HG03442 (cell line): ENCODE measurements at regions not wholly inside any gene's neighbourhood (a gene's known extent, or its start where the extent isn't known, plus 50 kb on each side); places are given as distances from the start of the nearest gene placed in this dataset.
"Not testable (repeated sequence)": the region's sequence is repeated elsewhere in the genome, so short reads cannot be mapped to it uniquely, and the experiment has no call there.

ENCODE experiments used
- ATAC-seq: cut with Tn5 transposase; IDR thresholded peaks from one replicate; pipeline ENCODE4 v1.9.1; 2021; ENCODE audit warnings: mild to moderate bottlenecking, moderate library complexity; ENCODE audit not compliant: unreplicated experiment

DNA sequence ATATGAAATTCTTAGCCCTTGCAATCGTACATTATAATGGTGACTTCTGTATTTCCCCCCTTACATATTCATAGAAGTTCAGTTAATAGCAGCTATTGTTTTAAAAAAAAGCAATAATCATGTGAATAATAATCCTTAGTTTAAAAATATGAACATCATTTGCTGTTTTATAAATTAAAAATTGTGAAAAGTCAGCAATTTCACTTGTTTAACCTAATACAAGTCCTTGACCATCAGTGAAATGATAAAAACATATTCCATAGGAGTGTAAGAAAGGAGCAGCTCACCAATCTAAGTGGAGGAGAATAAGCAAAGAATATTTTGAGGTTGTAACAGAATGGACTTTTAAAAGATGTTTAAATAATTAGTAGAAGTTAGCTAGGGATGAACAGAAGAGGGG, 650.2 kb downstream of the SUCLG1 start:
- ATAC-seq = no peak

DNA sequence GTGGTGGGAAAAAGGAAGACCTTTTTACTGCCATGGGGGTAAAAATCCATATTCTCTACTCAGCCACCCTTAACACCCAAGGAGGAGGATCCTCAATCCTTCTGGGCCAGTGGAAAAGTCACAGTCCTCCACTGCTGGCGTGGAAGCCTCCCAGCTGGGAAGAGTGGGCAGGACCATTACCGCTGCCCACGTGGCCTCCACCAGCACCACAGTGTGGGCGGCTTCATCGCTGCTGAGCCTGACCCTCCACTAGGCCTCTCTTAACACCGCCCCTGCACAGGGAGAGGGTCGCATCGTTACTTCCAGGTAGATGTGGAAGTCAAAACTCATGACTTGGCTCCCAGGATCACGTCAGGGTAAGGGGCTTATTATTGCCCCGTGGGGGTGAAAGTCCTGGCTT, 656.5 kb downstream of the SUCLG1 start:
- ATAC-seq = no peak

DNA sequence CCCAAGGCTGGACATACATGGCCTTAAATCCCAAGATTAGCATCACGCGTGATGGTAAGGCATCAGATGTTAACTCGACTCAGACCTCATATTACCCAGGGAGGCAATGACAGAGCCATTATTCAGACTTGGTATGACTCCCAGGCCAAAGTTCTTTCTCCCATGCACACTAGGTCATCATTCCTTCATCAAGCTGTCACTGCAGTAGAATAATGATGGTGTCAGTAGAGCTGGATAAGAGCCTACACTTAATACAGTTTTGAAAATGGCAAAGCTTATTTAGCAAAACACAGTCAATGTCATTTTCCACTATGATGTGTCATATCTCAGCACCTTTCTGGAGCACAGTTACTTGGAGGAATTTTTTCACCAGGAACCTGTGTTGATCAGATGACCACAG, 663.3 kb downstream of the SUCLG1 start:
- no peak for ATAC-seq

DNA sequence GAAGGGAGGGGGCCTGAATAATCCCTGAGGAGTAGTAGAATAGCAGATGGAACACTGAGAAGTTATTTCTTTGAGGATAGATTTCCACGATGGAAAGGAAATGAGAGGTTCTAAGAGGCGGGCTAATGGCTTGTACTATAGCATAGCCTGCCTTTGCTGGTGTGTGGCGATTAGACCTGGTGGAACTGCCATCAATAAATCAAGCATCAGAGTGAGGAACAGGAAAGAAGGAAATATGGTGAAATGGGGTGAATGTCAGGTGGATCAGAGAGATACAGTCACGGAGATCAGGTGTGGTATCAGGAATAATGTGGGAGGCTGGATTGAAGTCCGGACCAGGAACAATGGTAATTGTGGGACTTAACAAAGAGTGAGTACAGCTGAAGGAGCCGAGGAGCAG, 668.6 kb downstream of the SUCLG1 start:
- not testable (repeated sequence) for ATAC-seq

DNA sequence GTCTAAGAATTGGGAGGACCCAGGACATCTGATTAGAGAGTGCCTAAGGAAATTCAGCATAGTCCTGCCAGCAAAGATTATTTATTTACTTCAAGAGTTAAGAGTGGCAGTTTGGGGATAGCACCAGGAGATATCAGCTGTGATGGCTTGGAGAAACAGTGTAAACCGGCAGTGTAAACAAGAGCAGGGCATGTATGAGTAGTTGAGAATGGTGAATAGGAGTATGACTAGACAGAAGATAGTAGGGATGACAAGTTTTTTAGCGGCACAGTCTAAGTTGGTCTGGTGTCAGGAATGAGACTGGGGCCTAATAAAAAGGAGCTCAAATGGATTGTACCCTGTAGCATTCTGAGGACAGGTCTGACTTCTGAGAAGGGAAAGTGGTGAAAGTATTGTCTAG, 669.4 kb downstream of the SUCLG1 start:
- not testable (repeated sequence) for ATAC-seq

DNA sequence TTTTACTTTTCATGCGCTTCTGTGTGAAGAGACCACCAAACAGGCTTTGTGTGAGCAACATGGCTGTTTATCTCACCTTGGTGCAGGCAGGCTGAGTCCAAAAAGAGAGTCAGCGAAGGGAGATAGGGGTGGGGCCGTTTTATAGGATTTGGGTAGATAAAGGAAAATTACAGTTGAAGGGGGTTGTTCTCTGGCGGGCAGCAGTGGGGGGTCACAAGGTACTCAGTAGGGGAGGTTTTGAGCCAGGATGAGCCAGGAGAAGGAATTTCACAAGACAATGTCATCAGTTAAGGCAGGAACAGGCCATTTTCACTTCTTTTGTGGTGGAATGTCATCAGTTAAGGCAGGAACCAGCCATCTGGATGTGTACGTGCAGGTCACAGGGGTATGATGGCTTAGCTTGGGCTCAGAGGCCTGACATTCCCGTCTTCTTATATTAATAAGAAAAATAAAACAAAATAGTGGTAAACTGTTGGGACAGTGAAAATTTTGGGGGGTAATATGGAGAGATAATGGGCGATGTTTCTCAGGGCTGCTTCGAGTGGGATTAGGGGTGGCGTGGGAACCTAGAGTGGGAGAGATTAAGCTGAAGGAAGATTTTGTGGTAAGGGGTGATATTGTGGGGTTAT, 670.0 kb downstream of the SUCLG1 start:
- not testable (repeated sequence) for ATAC-seq

DNA sequence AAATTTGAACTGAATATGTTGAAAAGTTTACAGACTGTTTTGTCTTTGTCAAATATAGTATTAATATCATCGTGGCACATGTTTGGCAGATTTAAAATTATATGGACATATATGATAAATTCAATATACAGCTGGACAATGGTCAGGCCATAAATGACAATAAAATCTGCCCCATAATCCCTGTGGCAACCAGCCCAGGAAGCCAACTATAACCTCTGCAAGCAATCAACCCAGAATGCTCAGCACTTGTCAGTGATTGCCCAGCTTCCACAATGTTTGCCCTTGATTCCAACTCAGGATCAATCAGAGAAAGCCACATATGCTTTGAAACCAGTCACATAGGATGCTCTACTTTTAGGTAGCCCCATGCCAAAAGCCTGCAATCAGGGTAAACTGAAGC, 671.9 kb downstream of the SUCLG1 start:
- ATAC-seq = no peak

DNA sequence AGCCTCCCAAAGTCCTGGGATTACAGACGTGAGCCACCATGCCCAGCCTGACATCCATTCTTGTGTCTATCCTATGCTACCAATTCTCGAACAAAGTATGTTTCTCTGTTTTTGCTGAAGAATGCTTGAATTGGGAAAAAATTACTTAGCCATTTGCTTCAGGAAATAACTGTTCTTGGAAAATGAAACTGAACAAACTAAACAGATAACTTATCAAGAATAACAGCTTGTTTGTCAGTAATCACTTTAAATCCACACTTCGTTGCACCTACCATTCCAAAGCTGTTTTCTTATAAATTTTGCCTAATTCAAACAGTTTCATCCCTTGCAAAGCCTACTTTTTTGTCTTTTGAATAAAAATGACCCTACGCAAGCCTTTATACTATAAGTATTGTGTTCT, 672.9 kb downstream of the SUCLG1 start:
- no peak for ATAC-seq

DNA sequence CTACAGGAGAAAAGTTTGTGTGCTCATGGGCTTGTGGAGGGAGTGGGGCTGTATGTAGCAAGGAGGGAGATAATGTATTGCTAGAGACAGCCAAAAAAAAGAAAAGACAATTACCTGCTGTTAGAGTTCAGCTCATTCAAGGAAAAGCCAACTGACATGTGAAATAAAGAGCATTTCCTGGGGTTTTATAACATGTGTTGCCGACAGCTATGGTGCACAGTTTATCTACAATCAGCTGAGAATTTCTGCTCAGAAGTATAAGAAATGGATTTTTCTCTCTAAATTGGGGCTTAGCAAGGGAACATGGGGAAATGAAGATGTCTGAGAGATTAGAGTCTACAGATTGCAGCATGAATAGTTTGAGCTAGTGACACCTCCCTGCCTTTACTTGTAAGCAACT, 674.1 kb downstream of the SUCLG1 start:
- no peak for ATAC-seq

DNA sequence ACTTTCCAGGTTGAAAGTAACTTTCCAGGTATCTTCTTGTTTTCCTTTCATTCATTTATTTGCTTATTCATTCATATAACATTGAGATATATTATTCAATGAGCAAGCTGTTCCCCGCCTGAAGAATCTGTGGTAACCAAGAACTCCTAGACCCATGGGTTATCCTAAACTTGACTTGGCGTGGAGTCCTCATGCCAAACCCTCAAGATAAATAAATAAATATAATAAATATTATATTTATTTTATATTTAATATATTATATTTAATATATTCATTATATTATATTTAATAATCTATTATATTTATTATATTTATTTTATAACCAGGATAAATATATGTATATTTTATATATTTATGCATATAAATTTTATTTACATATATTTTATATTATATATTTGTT, 674.8 kb downstream of the SUCLG1 start:
- no peak for ATAC-seq

DNA sequence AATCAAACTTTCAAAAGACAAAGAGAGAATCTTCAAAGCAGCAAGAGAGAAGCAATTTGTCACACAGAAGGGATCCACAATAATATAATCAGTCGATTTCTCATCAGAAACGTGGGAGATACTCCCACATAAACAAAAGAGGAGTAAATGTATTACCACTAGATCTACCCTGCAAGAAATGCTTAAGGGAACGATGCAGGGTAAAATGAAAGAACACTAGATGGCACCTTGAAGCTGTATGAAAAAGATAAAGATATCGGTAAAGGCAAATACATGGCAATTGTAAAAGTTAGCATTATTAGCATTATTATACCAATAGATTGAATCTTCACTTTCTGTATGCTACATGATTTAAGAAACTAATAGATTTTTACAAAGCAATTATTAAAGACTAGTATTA, 677.0 kb downstream of the SUCLG1 start:
- no peak for ATAC-seq

DNA sequence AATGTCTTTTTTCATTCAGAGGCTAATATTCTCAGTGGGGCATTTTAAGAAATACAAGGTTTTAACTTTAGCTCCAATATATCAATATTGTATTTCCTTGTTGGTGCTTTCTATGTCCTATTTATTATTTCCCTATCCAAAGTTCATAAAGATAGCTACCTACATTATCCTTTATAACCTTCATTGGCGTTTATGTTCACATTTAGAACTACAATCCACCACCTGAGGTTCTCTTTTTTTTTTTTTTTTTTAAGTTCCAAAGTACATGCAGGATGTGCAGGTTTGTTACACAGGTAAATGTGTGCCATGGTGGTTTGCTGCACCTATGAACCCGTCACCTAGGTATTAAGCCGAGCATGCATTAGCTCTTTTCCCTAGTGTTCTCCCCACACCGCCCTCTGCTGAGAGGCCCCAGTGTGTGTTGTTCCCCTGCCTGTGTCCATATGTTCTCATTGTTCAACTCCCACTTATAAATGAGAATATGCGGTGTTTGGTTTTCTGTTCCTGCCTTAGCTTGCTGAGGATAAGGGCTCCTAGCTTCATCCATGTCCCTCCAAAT, 694.6 kb downstream of the SUCLG1 start:
- no peak for ATAC-seq

DNA sequence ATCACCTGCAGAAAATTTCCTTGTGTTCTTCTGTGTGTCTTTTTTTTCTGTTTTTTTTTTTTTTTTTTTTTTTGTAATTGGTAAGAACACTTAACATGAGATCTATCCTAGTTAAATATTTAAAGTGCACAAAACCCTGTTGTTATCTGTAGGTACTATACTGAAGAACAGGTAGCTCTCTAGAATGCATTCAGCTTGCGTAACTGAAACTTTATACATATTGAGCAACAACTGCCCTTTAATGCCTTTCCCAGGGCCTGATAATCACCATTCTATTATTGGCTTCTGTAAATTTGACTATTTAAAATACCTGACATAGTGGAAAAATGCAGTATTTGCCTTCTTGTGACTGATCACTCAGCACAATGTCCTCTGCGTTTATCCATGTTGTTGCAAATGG, 701.8 kb downstream of the SUCLG1 start:
- ATAC-seq = no peak

DNA sequence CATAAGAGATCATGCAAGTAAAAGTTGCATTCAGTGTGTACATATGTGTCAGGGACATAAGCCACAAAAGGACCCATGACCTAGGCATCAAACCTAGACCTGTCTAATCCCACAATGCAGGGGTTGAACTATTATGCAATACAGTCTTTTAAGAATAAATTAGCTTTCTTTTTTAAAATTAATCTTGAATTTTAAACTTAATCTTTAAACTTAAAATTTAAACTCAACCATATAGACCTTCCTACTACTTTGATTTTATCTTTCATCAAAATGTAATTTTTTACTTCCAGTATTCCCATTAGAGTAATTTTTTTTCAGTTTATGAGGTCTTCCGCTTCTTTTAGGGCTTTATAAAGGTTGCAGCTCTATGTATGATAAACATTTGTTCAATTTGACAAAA, 702.9 kb downstream of the SUCLG1 start:
- ATAC-seq = no peak

DNA sequence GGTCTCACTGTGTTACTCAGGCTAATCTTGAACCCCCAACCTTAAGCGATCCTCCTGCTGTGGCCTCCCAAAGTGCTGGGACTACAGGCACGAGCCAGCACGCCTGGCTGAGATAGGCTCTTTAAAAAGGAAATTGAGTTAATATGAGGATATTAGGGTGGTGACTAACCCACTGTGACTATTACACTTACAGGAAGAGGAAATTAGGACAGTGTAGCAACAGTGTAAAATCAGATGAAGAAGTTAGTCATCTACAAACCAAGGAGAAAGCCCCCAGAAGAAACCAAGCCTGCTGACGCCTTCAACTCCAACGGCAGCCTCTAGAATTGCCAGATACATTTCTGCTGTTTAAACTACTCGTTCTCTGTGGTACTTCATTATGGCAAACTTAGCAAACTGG, 711.9 kb downstream of the SUCLG1 start:
- no peak for ATAC-seq

DNA sequence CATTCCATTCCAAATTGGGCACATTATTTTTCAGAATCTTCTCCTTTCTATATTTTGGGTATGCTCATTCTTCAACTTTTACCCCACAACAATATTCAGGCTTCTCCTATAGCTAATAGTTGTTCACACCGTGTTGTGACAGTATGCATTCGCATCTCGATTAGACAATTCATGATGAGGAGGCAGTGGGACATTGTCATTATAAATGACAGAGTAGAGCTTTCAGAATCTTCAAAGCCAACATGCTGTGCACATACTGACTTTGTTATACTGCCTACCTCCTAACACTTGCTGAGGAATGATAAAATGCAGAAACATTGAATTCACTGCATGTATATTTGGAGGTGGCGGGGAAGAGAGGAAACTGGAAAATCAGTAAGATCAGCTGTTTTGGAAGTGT, 714.2 kb downstream of the SUCLG1 start:
- ATAC-seq = no peak

DNA sequence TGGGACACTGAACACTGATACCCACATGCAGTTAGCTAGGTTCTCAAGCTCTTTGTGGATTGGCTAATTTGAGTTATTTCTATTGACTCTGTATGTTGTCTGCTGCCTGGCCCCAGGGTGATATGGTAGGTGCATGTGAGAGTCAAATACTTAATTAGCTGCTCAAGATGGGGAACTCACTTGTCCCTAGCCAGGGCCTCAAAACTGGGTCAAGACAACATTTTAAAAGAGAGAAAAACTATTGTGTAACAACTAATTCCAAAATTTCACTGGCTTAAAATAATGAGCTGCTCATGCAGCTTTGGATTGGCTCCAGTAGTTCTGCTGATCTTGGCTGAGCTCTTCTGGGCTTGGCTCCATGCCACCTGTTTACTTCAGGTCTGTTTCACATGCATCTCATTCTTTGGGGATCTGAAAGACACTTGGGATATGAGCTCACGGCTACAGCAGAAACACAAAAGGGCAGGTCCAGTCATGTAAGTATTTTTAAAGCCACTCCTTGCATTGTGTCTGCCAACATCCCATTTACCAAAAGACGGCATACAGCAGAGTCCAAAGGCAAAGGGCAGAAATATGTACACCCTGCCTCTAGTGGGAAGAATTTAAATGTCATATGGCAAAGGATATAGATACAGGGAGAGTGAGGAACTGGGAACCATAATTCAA, 716.8 kb downstream of the SUCLG1 start:
- ATAC-seq = no peak

DNA sequence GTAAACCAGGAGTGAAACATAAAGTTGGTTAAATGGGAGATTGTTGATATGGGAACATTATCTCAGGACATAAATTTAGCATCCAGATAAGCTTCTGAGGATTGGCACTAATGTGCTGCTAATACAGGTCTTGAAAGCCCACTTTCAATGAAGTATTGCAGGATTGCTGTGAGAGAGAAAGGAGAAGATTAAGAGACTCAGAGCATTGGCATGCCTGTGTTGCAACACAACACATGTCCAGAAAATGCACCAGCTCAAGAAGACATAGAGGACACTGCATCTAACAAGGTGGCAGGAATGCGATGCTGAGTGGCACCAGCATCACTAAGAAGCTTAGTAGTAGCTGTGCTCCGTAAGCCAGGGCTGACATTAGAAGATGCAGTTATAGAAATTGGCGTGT, 728.9 kb downstream of the SUCLG1 start:
- no peak for ATAC-seq

DNA sequence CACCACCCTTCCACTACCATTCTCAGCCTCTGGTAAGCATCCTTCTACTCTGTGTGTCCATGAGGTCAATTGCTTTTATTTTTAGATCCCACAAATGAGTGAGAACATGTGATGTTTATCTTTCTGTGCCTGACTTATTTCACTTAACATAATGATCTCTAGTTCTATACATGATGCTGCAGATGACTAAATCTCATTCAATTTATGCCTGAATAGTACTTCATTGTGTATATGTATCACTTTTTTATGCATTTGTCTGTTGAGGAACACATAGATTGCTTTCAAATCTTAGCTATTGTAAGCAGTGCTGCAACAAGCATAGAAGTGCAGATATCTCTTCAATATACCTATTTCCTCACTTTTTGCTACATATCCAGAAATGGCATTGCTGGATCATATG, 733.3 kb downstream of the SUCLG1 start:
- ATAC-seq = no peak

DNA sequence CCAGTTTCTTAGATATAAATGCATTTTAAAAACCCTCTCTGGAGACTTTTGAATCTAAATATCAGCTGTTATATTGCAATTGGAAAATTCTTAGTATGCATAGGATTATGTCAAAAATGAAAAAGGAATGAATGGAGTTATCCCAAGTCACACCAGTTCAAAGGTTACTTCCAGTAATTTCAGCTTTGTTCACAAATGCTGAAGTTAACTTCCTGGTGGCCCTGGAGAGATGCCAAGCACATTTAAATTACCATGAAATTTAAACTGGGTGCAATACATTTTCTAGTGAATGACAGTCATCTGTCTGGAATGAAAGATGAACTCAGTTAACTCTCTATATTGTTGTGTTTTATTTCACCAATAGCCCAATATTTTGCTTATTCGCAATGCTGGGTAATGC, 753.9 kb downstream of the SUCLG1 start:
- no peak for ATAC-seq

DNA sequence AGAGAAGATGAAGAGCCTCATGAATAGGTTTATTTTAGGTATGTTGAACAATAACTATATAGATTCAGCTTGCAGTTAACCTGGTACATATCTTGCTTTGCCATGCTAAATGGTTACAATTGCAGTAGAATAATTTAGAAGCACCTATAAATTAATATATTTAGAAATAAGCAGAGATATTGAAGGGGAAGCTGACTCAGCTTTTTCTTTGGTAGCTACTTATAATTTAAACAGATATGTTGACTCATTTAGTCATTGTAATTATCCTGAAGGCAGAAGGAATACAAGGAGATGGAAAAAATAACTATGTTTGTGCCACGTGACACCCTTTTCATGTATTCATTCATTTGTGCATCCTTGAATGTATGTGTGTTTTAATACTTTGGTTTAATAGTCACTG, 755.5 kb downstream of the SUCLG1 start:
- ATAC-seq = no peak

DNA sequence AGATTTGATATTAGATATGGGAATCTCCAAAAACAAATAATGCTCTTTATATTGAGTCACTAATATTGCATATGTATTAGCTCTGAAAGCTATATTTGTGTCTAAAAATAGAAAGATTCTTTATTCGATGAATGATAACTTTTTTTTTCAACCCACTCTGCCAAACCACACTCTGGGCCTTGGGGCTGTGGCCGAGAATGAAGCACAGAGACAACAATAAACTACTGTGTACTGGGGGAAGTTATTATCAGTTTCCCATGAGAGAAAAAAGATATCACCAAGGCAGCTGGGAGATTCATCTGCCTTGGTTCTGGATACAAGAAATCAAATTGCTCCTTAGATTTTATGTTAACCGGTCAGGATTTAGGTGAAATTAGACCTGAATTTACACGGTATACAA, 762.2 kb downstream of the SUCLG1 start:
- no peak for ATAC-seq

DNA sequence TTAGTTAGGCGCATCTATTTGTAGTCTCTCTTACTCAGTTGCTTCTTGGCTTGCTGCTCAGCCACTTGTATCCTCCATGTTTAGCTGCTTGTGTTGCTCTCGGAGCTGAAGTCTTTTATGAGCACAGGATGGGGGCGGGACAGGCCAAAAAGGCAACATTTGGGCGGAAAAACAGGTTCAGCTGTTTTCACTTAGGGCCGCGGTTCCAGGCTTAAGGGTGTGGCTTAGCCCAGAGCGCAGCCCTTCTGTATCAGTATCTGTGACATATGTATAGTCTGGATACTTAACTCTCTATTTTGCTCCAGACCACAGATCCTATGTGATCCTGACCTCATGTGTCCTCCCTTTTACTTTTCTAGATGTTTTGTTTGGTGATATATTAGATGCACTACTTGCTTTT, 763.5 kb downstream of the SUCLG1 start:
- ATAC-seq = no peak
